CMK (cell line): ENCODE measurements at regions not wholly inside any gene's neighbourhood (a gene's known extent, or its start where the extent isn't known, plus 50 kb on each side); places are given as distances from the start of the nearest gene placed in this dataset.

ENCODE experiments used
- DNase-seq: peaks from one replicate; pipeline ENCODE4 v3.0.0-alpha.2; 2010; ENCODE audit warnings: low read depth

DNA sequence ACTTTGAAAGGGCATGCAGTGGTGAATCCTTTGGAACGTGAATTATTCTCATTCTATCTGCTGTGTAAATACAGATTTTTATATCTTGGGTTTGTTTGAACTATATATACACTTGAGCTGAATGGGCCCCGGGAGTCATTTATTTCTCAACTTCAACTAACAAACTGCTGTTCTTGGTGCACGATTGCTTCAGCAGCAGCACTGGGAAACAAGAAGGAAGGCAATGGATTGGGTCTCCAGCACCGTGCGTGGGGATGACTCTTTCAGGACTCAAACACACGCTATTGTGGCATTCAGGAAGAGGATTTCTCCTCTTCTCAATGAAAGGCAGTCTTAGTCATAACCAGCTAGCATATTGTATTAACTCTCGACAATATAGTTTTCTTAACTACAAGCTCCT, 226.0 kb upstream of the NFE2L3 start:
- no peak for DNase-seq

- no peak for DNase-seq
These were observed 225.5 kb upstream of the NFE2L3 start for GRCh38 chr7:25926451-25926850.

- no peak for DNase-seq
These were observed 224.9 kb upstream of the NFE2L3 start for GRCh38 chr7:25926891-25927625.

DNA sequence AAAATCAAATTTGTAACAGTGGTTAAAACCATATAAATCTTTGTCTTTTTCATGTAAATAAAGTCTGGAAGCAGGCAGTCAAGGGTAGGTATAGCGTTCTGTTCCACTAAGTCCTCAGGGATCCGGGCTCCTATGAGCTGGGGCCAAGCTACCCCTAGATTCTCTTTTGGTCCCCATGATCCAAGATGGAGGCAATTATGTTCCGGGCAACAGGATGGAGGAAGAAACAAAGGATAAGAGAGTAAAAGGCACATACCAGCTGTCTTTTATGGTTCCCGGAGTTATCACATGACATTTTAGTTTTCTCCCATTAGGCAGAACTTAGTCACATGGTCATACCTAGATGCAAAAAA, 224.4 kb upstream of the NFE2L3 start:
- no peak for DNase-seq

DNA sequence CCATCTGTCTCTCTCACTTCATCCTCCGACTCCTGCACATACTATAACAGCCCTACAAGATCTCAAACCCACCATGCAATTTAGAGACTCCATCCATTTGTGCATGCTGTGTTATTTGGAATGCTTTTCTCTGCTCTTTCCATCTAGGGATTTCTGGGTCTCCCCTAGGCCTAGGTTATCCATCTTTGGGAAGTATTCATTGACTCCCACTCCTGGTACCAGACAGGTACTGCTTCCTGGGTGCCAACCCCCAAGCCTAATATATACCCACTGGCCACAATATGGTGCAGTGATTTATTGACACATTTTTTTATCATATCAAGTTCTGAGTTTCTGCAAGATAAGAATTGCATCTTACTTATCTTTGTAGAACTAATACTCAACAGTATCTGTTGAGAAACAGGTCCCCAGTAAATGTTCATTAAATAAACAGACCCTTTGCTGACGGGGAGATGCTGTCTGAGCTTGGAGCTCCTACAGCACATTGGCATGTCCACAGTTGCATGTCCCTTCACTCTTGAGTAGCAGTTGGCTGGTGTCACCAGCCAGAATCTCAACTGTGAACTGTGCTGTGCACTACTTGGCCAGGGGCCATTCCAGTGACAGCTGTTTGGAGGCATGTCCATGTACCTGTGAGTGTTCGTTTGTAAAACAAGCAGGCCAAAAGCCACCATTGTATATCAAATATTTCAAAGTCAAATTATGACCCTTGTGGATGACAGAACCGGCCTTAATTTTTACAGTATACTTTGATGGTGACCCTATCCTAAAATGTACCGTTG, 223.3 kb upstream of the NFE2L3 start:
- DNase-seq, result no peak

DNA sequence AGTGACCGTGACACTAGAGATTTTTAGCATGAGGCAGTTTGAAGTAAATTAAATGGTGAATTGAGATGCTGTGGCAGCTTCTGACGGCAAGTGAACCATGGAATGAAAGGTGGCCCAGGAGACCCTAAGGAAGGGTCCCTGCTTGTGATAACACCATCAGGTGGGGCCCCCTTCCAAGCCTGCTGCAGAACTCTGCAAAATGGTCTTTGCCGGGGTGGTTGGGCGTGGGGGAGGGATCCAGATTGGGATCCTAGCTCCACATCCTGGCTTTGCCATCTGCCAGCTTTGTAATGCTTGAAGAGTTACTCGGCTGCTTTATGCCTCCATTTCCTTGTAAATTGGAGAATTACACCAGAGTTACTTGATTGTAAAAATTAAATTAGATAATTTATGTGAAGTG, 222.6 kb upstream of the NFE2L3 start:
- no peak for DNase-seq

DNA sequence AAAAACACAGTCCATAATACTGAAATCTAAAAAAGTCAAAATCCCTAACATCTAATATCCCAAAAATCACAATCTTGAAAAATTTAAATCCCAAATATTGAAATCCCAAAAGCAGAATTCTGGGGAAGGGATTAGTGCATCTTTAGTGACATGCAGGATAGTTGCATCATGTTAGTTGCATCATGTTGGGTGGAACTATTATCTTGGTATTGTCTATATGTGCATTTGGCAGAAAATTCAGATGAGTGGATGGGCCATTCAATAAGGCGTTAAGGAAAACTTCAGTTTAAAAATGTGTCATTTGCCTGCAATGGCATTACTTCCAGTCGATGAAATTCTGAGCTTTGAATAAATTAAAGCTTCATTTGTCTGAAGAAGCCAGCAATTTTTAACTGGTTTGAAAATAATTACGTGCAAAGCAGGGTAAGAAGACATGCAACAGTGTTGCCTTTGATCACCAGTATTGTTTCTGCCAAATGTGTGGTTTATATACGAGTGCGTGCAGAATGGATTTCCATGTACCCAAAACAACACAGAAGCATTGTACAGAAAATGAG, 221.4 kb upstream of the NFE2L3 start:
- no peak for DNase-seq

DNA sequence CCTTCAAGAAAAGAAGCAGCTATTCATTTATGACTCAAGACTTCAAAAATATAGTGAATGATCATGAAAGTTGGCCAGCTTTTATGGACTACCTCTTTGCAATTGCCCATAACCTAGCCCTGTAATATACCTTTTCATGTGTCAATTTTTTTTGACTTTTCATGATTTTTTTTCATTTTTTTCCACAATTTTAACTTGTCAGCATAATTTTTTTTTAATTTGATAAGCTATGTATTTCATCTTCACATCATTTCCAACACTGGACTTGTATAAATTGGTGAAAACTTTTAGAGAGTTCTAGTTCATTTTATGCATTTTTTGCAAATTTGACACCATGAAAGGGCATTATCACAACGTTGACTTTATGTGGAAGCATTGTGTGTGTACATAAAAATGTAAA, 220.8 kb upstream of the NFE2L3 start:
- DNase-seq, result no peak

GRCh38 chr7:25933921-25934320, 218.1 kb upstream of the NFE2L3 start:
- DNase-seq, result no peak

GRCh38 chr7:25940086-25940906, 211.7 kb upstream of the NFE2L3 start:
- no peak for DNase-seq

- no peak for DNase-seq
These were observed 207.1 kb upstream of the NFE2L3 start for GRCh38 chr7:25944777-25945515.

GRCh38 chr7:25945608-25946007, 206.4 kb upstream of the NFE2L3 start:
- DNase-seq, result no peak

DNA sequence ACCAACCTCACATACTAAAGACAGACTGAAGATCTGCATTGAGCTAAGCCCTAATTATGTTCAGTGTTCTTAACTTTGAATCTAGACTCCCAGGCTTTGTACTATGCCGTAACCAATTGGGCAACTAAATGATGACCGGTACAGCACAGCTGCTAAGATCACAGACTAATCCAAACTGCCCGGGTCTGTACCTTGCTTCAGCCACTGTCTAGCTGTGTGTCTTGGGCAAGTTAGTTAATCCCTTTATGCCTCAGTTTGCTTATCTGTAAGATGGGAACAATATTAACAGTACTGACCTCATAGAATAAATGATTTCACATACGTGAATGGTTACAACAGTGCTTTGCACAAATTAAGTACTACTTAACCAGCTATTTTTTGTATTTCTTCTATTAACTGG, 205.8 kb upstream of the NFE2L3 start:
- DNase-seq, result no peak

GRCh38 chr7:25947669-25948516, 204.1 kb upstream of the NFE2L3 start:
- no peak for DNase-seq

- DNase-seq, result no peak
These were observed 202.1 kb upstream of the NFE2L3 start for GRCh38 chr7:25949736-25950487.

- DNase-seq, result peak; percentile 76
These were observed 201.2 kb upstream of the NFE2L3 start for GRCh38 chr7:25950488-25951413.

DNA sequence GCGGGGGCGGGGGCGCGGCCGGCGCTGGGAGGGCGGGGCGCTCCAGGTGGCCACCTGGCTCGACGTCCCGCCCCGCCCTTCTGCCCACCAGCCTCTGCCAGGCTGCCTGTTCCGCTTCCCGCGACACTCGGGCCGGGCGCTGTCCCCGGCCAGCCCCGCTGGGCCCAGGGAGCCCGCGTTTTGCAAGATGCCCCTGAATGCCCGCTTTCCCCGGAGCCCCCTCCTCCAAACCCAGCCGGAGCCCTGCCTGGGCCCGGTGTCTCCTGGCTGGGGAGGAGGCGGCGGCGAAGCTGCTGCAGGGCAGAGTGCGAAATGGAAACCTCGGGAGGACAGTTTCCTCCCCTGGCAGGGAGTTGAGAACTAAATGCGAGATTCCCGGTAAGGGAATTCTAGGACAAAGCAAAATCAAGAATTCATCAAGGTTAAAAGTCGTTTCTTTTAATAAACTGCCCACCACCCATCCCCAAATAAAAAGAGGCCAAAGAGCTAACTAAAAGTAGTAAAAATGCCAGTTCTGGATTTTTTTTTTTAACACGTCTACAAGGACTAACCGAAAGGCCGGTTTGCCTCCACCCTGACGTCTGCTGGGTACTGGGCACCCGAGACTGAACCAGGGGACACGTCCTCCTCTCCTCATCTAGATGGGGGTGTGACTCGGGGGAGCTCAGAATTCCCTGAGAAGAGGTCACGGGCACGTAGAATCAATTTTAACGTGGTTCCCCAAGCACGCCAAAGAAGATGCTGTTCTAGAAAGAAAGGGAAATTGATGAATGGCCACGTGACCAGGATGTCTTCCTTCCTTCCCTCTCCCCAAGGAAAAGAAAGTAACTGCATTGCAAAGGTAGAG, 200.4 kb upstream of the NFE2L3 start:
- DNase-seq, result no peak
